HG03175 (cell line): ENCODE measurements at regions not wholly inside any gene's neighbourhood (a gene's known extent, or its start where the extent isn't known, plus 50 kb on each side); places are given as distances from the start of the nearest gene placed in this dataset.
"Not testable (repeated sequence)": the region's sequence is repeated elsewhere in the genome, so short reads cannot be mapped to it uniquely, and the experiment has no call there.

Experiments
- ATAC-seq: cut with Tn5 transposase; IDR thresholded peaks from one replicate; pipeline ENCODE4 v1.9.1; 2021; ENCODE audit warnings: mild to moderate bottlenecking, moderate library complexity; ENCODE audit not compliant: unreplicated experiment

DNA sequence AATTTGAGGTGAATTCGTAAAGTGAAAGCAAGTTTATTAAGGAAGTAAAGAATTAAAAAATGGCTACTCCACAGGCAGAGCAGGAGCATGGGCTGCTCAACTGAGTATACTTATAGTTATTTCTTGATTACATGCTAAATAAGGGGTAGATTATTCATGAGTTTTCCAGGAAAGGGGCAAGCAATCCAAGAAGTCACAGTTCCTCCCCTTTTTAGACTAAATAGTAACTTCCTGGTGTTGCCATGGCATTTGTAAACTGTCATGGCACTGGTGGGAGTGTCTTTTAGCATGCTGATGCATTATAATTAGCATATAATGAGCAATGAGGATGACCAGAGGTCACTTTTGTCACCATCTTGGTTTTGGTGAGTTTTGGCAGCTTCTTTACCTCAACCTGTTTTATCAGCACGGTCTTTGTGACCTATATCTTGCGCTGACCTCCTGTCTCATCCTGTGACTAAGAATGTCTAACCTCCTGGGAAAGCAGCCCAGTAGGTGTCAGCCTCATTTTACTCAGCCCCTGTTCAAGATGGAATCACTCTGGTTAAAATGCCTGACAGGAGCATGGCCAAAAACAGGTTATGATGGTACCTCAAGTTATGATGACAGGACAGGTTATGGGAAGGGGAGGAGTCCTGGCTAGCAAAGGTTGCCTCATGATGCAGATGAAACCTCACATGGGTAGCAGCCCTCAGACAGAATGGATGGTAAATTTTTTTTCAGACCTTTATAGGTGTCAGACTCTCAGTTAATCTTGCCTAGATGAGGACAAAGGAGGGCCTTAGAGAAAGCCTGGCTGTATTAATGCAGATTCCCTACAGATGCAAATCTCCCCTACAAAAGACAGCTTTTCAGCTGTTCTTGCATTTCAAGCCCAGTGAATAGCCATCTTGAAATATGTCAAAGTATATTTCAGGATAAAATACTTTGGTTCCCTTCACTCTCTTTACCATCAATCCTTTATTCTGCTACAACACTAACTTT is 49.7 kb downstream of the SIPA1L2 start:
- no peak for ATAC-seq

DNA sequence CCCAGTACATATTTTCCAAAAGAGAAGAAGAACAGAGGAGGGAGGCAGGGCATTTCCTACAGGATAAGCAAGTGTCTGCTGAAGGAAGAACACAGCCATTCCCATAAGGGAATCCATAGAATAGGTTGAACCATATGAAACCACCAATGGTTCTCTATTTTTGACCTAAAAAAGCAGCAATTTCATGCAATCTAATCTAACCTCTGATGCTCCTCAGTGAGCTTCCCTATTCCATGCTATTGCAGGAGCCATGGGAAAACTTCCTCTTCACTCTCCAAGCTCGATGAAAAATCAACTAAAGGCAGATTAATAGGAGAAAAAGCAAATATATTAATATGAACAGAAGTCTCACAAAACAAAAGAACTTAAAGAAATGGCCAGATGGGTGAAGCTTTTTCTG is 50.5 kb downstream of the SIPA1L2 start:
- ATAC-seq = no peak

DNA sequence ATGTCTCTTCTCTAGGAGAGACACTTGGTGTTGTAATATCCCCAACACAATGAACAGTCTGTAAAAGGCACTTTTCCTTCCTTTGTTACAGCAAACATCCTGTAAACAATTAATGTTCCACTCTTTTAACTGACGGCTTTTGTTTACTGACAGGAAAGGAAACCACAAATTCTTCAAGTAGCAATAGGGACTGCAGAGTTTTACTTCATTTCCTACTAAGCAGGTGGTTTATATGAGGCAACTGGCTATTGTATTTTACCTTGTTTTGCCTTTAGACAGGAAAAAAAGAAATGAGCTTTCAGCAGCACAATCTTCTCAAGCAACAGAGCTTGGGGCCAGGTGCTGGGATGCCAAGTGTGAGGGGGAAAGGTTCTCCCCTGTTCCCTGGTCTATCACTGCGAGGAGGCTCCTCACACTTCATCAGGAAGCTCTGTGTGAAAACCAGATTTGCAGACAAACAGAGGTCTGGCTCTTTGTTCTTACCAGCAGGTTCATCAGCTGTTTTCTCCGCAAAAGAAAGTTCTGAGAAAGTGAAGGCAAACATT is 51.2 kb downstream of the SIPA1L2 start:
- ATAC-seq = peak; percentile 55

DNA sequence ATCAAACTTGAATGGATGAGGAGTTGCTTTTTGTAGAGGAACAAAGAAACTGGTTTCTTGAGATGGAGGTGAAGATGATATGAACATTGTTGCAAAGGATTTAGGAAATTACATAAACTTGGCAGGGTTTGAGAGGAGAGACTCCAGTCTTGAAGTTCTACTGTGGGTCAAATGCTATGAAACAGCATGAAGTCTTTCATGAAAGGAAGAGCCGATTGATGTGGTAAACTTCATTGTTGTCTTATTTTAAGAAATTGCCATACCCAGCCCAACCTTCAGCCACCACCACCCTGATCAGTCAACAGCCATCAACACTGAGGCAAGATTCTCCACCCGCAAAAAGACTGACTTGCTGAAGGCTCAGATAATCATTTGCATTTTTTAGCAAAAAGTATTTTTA is 52.2 kb downstream of the SIPA1L2 start:
- ATAC-seq = no peak

DNA sequence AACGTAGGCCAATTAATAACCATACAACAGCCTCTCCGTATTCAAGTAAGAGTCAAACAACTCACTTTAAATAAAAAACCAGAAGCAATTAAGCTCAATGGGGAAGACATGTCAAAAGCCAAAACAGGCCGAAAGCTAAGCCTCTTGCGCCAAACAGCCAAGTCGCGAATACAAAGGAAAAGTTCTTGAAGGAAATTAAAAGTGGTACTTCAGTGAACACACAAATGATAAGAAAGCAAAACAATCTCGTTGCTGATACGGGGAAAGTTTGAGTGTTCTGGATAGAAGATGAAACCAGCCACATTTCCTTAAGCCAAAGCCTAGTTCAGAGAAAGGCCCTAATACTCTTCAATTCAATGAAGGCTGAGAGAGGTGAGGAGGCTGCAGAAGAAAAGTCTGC is 53.4 kb downstream of the SIPA1L2 start:
- no peak for ATAC-seq

DNA sequence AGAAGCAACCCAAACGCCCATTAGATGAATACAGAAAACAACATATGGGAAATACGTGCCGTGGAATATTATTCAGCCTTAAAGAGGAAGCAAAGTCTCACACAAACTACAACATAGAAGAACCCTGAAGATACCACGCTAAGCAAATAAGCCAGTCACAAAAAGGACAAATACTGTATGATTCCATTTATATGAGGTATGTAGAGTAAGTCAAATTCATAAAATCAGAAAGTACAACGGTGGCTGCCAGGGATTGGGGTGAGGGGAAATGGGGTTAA is 54.2 kb downstream of the SIPA1L2 start:
- ATAC-seq = no peak

DNA sequence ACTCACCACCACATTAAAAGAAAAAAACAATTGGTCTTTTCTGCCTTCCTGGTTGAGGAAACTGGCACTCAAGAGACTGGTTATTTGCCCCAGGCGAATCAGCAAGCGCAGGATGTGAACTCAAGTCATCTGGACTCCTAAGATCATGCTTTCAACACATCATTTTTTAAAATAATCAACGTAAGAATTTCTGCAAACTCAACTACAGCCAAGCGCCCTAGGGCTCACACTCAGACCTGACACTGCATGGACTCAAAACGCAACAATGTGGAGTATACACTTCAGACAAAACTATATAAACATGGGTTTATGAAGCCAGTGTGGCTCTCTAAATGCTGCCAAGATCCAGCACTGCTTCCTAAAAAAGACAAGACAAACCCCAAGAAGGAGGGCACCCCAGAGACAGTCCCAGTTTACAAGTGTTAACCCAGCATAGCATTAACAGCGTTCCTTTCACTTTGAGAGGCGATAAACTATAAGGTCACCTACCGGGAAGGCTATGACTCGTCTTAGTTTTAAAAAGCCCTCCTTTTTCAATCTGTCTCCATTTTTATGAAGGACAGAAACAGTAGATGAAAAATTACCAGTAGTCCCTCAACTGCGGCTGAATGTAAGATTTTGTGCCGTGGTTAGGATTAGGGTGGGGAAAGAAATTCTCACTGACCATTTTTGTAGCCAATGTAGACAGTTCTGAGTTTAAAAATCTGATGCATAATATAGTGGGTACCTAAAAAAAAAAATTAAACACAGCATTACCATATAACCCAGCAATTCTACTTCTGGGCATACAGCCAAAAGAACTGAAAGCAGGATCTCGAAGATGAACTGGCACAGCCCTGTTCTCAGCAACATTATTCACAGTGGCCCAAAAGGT is 54.8 kb downstream of the SIPA1L2 start:
- no peak for ATAC-seq

DNA sequence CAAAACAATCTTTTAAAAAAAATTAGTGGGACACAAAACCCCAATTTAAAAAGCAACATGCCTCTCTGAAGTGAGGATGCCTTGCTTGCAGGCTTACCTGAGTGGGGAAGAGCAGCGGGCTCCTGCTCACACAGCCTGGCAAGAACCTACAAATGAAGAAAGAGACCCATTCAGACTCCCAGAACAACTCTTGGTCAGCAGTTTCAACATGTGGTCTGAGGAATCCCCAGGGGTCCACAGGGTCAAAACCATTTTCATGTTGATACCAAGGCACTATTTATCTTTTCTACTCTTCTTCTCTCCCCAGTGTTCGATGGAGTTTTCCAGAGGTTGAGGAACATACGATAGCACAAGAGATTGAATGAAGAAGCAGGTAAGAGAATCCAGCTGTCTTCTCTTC is 55.9 kb downstream of the SIPA1L2 start:
- ATAC-seq = no peak

DNA sequence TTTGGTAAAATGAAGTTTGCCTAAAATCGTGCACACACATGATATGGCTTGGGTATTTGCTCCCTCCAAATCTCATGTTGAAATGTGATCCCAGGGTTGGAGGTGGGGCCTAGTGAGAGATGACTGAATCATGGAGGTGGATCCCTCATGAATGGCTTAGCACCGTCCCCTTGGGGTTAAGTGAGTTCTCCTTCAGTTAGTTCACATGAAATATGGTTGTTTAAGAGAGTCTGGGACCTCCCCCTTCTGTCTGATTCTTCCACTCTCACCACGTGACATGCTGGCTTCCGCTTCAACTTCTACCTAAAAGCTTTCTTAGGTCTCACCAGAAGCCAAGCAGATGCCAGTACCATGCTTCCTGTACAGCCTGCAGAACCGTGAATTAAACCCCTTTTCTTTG is 58.4 kb downstream of the SIPA1L2 start:
- no peak for ATAC-seq

DNA sequence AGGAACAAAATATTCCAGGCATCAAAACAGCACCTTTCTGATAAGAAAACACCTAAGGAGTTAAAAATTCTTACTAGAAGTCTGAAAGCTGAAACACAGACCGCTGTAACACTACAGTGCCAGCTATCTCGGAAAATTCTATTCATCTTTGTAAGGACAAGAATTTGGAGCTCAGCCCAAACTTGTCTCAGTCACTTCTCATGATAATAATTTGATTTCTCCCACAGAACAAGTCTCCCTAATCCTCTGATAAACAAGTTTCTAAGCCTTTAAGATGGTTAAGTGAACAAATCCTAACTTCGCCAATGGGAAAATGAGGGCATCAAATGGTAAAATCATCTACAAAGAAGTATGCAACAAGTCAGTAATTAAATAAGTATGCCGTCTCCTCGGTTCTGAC is 59.9 kb downstream of the SIPA1L2 start:
- ATAC-seq = no peak

DNA sequence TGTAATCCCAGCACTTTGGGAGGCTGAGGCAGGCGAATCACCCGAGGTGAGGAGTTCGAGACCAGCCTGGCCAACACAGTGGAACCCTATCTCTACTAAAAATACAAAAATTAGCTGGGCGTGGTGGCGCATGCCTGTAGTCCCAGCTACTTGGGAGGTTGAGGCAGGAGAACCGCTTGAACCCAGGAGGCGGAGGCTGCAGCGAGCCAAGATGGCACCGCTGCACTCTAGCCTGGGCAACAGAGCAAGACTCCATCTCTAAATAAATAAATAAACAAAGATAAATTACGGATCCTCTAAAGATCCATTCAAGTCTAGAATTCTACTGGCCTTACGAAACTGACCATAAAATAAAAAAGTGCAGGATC is 60.4 kb downstream of the SIPA1L2 start:
- not testable (repeated sequence) for ATAC-seq

DNA sequence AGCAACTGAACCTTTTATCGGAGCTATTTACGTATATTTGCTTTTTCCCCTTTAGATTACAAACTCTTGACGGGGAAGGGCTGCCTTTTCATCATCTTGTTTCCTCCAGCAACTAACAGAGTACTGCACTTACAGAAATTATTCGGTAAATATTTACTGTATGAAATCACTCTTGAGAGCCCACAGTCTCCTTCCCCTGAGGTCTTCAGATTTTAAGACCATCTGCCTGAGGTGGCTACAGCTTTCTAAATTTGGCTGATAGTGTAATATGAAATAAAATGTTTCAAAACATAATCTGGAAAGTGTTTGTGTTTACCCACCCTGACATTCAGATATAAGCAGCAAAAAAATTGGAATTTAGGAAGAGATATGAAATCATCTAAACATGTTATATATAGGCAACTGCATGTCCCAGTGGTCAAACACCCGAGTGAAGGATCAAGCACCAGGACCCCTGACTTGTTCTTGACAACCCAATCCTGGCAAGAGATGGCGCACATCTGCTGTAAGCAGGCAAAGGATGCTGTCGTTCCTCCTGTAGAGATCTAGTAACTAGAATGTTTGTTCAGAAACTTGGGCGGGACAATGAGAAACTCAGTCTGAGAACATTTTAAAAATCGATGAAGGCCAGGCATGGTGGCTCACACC is 60.9 kb downstream of the SIPA1L2 start:
- ATAC-seq = no peak

DNA sequence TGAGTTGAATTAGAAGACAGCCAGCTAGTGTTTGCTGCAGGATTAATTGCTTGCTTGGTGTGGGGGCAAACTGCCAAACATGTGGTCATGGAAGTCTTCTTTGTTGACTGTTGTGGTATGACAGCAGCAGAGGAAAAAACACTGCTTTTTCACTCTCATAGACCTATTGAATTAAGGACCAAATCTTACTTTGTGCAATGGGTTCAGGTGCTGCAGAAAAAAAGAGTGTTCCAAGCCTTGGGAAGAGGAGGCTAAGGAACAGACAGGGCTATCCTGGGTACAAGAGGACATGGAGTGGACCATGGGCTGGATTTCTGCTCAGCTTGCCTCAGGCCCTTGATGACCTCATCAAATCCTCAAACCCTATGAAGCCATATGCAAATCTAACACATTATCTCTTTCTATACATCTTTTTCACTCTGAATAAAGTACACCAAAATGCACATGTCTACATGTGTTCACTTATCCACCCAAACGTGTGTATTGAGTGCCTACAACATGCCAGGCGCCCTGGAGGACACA is 61.5 kb downstream of the SIPA1L2 start:
- ATAC-seq = no peak

DNA sequence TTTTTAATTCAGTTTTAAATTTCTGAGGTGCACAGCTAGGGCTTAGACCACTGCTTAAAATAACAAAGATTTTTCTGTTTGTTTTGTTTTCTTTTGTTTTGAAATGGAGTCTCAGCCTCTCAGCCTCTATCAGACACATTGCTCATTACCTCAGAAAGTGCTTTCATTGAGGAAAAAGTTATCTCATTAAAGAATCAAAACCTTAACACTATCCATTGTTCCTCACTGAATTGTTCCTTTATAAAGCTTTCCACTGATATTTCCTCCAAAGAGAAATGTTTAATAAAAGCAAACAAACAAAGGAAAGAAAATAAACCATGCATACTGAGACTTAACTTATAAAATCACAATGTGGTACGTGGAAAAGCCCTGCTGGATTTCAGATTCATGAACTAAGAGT is 63.8 kb downstream of the SIPA1L2 start:
- no peak for ATAC-seq

DNA sequence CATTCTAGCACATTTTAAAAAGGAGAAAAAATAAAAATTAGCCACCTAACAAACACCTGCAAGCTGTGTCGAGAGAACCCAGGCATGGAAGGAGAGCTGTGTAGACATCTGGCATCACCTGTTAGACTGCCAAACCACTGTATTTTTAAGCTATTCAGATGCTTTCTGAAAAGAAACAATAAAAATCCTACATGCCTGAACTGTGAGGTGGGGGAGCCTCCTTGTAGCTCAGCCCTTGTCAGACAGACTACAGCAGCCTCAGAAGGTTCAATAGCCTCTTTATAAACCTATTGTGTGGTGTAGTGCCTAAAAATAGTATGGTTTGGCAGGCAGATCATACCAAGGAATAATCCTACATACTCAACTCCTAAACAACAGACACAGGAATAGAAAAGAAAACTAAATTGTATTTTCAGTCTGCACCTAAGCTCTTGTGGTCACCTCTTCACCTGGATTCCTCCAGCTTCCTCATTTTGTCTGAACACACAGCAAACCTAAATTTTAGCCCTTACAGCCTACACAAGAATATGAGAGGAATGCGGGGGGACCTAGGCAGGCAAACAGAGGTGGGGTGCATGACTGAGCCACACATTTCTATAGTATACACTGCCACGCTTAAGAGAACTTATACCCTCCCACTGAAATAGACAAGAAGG is 67.0 kb downstream of the SIPA1L2 start:
- no peak for ATAC-seq

DNA sequence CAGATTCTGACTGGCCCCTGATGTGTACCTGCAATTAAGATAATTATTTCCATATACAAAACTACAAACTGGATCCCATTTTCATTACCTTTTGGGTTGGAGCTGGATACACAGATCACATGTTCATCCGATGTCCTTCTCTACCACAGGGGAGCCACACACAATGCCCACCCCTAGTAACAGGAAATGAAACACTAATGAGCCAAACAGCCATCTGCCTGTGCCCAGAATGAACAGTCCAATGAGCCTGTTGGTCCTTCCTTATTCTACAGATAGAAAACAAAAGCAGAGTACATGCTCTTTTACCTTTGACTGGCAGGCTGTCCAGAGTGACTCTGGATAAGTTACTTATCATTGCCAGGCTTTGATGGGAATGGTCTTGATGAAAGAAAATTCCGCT is 68.6 kb downstream of the SIPA1L2 start:
- no peak for ATAC-seq

DNA sequence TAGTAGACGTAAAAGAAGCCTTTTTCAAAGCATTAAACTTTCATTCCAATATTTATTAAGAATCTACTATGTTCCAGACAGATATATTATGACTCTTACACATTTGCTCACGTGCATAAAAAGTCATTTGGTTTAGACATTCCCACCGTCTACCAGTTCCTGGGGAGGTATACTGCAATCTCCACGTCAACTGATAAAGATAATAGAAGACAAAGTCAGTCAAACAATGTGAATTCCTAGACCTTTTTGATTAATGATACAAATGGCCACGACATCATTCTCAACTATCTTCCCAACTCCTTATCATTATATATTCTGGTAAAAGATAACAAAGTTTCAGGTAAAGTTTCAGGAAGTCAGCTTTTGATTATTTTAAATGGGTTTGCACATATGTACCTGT is 69.0 kb downstream of the SIPA1L2 start:
- ATAC-seq = no peak

DNA sequence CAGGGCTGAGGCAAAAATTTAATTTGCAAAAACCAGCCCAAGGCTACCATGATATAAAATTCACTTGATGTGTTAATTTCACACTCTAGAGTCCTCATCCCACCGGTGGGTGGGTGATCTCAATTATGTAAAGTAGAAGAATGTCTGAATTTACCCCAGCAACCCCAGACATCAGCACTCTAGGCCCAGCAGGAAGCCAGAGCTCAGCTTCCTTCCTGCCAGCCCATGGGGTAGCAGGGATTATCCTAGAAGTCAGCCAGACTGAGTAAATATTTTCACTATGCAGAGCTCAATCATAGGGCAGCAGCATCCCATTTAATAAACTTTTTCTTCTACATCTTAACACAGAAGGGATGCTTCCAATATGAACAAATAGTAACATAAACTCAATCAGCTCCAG is 71.0 kb downstream of the SIPA1L2 start:
- no peak for ATAC-seq

DNA sequence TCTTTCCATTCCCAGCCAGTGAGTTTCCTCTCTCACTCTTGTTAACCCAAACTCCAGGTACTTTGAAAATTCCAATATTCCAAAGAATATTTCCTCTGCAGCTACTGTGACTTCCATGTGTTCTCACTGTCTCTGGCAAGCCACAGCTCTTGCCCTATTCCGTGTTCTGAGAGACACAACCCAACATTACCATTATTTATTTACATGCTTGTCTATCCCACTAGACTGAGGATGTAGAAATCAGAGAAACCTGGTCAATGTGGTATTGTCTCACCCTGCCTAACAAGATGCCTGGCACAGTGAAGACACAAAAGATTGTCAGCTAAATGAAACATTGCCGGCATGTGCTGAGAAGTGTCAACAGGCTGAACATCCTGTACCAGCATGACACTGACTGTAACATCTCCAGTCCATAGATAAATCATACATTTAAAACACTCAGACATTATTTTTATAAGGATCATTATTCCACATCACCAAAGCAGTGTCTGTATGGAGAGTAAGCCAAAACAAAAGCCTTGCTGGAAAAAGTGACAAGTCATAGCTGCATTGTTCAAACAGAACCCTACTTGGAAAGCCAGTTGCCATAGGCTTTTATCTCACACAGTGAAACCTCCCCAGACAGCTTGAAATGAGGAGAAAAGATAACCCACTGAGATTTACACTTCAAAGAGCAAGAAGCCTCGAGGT is 72.3 kb downstream of the SIPA1L2 start:
- no peak for ATAC-seq

DNA sequence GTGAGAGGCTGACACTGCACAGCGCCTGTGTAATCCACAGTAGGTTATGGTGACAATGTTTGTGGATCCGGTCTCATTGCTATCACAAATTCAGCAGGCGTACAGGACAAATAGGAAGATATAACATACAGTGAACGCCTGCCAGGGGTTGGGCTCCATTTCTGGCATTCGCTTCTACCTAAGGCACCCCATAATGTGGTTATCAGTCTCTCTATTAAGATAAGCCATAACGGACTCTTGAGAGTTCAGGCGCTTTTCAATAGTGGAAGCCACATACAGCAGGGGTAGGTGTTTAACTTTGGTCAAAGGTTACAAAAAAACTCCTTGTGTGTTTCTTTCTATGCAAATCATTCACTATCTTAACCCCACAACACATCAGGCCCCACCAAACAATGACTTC is 72.8 kb downstream of the SIPA1L2 start:
- ATAC-seq = no peak
